Psoas muscle (tissue), 7 donors: ENCODE measurements at regions not wholly inside any gene's neighbourhood (a gene's known extent, or its start where the extent isn't known, plus 50 kb on each side); places are given as distances from the start of the nearest gene placed in this dataset.

Source experiments
- ATAC-seq, 4 donors: fragments of 200-7000 bp; cut with Tn5 transposase; one replicate each; pipeline ENCODE4 v1.9.1; 2020; ENCODE audit warnings: moderate library complexity in 3 of 4, mild to moderate bottlenecking in 2 of 4
- DNase-seq, 2 donors: peaks; one replicate each; pipeline ENCODE4 v3.0.0-alpha.2; 2020
- H3K27ac ChIP-seq: fragments of 200-600 bp; one replicate; pipeline ENCODE4 v1.8.0; 2022
- H3K27me3 ChIP-seq, 3 donors: fragments of 200-600 bp in 1 of 3; one replicate each; pipeline versions ENCODE4 v1.6.1 to v1.8.0; 2013 to 2022; ENCODE audit warnings: low read length in 2 of 3, mild to moderate bottlenecking in 2 of 3, moderate library complexity in 1 of 3; ENCODE audit not compliant: insufficient read depth in 3 of 3
- H3K36me3 ChIP-seq, 2 donors: fragments of 200-600 bp in 1 of 2; one replicate each; pipeline versions ENCODE4 v1.6.1 to v1.8.0; 2013 to 2022; ENCODE audit warnings: low read depth in 1 of 2, mild to moderate bottlenecking in 1 of 2, moderate library complexity in 1 of 2; ENCODE audit not compliant: insufficient read depth in 1 of 2
- H3K4me1 ChIP-seq: fragments of 200-600 bp; one replicate; pipeline ENCODE4 v1.8.0; 2022
- H3K4me3 ChIP-seq: fragments of 200-600 bp; one replicate; pipeline ENCODE4 v1.8.0; 2022; ENCODE audit warnings: mild to moderate bottlenecking
- H3K9me3 ChIP-seq: fragments of 200-600 bp; one replicate; pipeline ENCODE4 v1.8.0; 2022
- WGBS, 3 donors: extraction: QIAGEN DNeasy Blood & Tissue Kit; methylation state at CpG; one replicate each; pipeline versions ENCODE4 v1.1.6 to v1.1.7; 2013; 5-methylcytosine and 5-hydroxymethylcytosine counted together
- intact Hi-C, 2 donors: fragments of 100-400 bp; cut with DNase I; formaldehyde crosslinking; loops; one replicate each; pipeline versions ENCODE4 v1.11.0 to v1.14.2; 2022
- TF ChIP-seq, protein P1 (sequence below): fragments of 200-600 bp; IDR thresholded peaks from one replicate; pipeline ENCODE4 v1.8.0; 2022; ENCODE audit warnings: antibody characterized with exemption
- donor health status: healthy with polysubstance abuse.
- donor health status: DM: no; HTN: no; CAD: no; lungs with moderate emphysema.
- donor health status: Bipolar disorder and iron deficiency.
- donor health status: healthy.
- donor health status: DM: yes; HTN: yes; CAD: no.
- donor health status: DM: no; HTN: no; CAD: no.
- donor health status: DM: yes; HTN: yes; CAD: no.

DNA sequence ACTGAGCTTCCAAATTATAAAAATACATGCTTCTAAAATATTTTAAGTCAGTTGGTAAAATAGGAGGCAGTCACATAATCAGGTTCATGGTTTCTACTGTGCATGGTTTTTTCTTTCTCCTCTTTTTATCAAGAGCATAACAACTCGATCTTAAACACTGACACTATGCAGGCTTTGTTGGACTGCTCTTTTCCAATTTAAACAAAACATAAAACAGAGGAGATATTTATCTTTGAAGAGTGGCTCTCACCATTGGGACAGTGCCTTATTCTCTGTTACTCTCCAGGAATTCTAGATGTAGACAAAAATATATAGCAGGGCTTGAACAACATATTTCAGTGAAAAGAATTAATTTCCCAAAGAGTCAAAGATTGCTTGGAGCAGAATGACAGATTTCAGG lies 883.5 kb upstream of the ADGRL2 start:
- Histone ChIP-seq H3K4me1 (no peaks in the 10 kb centered on the region), H3K9me3 (no peaks in the 10 kb centered on the region), H3K4me3 (no peak overlapping the region), H3K36me3 (no peaks in the 10 kb centered on the region), H3K27me3 (no peaks in the 10 kb centered on the region), H3K27ac (no peak overlapping the region)
- DNase-seq (no peak), ATAC-seq (no peak)
- 49 to 68% (median 66%) methylated on average over 1 of the region's 1 CpG for WGBS, 3 donors
- TF ChIP-seq, protein P1, sequence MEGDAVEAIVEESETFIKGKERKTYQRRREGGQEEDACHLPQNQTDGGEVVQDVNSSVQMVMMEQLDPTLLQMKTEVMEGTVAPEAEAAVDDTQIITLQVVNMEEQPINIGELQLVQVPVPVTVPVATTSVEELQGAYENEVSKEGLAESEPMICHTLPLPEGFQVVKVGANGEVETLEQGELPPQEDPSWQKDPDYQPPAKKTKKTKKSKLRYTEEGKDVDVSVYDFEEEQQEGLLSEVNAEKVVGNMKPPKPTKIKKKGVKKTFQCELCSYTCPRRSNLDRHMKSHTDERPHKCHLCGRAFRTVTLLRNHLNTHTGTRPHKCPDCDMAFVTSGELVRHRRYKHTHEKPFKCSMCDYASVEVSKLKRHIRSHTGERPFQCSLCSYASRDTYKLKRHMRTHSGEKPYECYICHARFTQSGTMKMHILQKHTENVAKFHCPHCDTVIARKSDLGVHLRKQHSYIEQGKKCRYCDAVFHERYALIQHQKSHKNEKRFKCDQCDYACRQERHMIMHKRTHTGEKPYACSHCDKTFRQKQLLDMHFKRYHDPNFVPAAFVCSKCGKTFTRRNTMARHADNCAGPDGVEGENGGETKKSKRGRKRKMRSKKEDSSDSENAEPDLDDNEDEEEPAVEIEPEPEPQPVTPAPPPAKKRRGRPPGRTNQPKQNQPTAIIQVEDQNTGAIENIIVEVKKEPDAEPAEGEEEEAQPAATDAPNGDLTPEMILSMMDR, result no peak
- intact Hi-C loops, result no loop called here

DNA sequence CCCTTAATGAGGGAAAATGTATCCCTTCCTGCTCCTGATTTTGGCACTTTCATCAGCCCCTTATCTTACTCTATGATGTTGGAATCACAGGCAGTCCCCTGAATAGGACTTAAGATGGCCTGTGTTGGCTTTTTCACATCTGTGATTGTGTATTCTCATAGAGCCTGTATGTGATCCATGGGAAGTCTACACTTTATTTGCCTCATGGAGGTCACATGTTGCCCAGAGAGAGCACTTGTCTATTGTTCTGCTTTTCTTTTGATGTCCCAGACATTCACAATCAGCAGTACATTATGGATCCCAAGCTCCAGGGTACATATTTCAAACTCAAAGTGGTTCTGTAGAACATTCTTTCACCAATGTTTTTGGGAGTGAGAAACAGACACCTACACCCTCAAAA lies 885.2 kb upstream of the ADGRL2 start:
- TF ChIP-seq, protein P1, result no peak
- DNase-seq (no peak), ATAC-seq (no peak)
- H3K36me3 ChIP-seq, result no peaks in the 10 kb centered on the region
- H3K4me1 ChIP-seq, result no peaks in the 10 kb centered on the region
- intact Hi-C loops, result no loop called here
- H3K9me3 ChIP-seq, result no peaks in the 10 kb centered on the region
- H3K27ac ChIP-seq, result no peak overlapping the region
- H3K27me3 ChIP-seq, result no peaks in the 10 kb centered on the region
- H3K4me3 ChIP-seq, result no peak overlapping the region

DNA sequence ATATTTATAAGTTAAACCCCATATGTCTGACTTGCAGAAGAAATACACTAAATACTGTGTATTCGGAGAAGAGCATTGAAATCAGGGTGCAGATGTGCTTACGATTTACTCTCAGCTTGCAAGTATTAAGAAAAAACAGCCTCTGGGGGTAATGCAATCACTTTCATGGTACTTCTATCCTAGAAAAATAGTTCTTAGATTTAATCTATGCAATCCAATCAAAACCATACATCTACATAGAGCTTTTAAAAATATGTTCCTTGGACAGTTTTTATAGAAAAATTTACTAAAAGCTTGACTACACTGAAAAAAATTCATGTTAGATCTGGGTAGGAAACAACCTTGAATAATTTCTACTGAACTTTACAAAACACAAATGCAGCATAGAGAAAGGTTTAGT lies 890.3 kb upstream of the ADGRL2 start:
- 69 to 81% (median 79%) methylated on average over 2 of the region's 2 CpGs for WGBS, 3 donors
- no peak for DNase-seq
- intact Hi-C loops, result no loop called here

DNA sequence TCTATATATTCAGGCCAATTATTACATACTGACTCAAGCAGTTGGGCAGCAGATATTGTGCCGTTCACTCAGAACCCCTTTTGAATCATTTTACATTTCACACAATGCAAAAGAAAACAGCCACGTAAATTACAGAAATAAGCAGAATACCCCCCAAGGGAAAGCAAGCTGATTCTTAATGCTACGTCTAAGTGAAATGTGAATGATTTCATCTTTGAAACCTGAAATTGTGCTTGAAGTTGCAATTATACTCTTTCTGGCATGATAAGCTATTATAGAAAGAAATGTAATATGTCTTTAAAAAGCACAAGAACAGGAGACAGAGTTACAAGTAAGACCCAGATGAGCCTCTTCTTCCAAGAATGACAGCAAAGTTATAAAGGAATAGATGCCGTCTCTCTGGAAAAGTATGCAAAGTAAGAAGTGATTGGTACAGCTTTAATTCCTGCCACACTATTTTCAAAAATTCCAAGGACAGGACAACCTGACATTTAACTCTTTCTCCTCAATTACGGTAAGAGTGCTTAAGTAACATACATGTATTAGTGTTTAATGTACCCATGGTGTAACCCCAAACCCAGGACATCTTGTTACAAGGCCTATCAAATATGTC lies 891.5 kb upstream of the ADGRL2 start:
- 43 to 54% (median 45%) methylated on average over 5 of the region's 5 CpGs for WGBS, 3 donors
- ATAC-seq (no peak), DNase-seq (no peak)
- Histone ChIP-seq H3K27me3 (no peaks in the 10 kb centered on the region), H3K4me1 (no peaks in the 10 kb centered on the region), H3K4me3 (no peak overlapping the region), H3K9me3 (no peaks in the 10 kb centered on the region), H3K36me3 (no peaks in the 10 kb centered on the region), H3K27ac (no peak overlapping the region)
- intact Hi-C loops, result no loop called here
- TF ChIP-seq, protein P1, result no peak

More for the DNA sequence above, 890.3 kb upstream of the ADGRL2 start:
- Histone ChIP-seq H3K4me3 (no peak overlapping the region), H3K9me3 (no peaks in the 10 kb centered on the region), H3K36me3 (no peaks in the 10 kb centered on the region), H3K27me3 (no peaks in the 10 kb centered on the region), H3K27ac (no peak overlapping the region), H3K4me1 (no peaks in the 10 kb centered on the region)
- TF ChIP-seq, protein P1, result no peak
- no peak for ATAC-seq

DNA sequence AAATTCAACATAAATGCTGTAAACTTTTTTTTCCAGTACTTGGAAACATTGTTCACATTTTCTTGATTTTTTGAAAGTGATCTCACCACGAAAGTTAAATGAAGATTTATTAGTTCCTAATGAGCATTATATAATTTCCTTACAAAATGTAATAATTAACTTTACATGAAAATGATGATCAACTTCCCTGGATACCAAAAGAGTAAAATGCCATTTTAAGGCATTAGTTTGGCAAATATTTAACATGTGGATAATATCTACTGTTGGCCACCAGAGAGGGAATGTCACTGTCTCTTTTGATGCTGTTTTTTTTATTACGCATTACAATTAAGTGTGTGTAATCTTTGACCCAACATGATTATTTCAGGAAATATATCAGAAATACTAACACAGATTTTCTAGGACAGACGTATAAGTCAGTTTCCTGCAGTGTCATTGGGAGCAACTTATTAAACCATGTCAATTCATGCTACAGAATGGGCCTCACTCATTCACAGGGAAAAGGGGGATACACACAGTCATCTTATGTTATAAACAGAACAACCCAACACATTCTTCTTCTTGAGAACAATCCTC lies 903.9 kb upstream of the ADGRL2 start:
- Histone ChIP-seq H3K9me3 (no peaks in the 10 kb centered on the region), H3K36me3 (no peaks in the 10 kb centered on the region), H3K27ac (no peak overlapping the region), H3K27me3 (no peaks in the 10 kb centered on the region), H3K4me1 (no peaks in the 10 kb centered on the region), H3K4me3 (no peak overlapping the region)
- TF ChIP-seq, protein P1, result no peak
- DNase-seq (no peak), ATAC-seq (no peak)
- intact Hi-C loops, result no loop called here
- WGBS, 3 donors, result 69 to 74% (median 72%) methylated on average over 3 of the region's 3 CpGs
